NT2/D1 (cell line): ENCODE measurements at regions not wholly inside any gene's neighbourhood (a gene's known extent, or its start where the extent isn't known, plus 50 kb on each side); places are given as distances from the start of the nearest gene placed in this dataset.

ENCODE experiments used
- SUZ12 ChIP-seq: IDR thresholded peaks from 2 replicates; pipeline ENCODE4 v1.6.1; 2011; ENCODE audit not compliant: insufficient read length, insufficient read depth; ENCODE audit errors: extremely low read depth
- YY1 ChIP-seq: IDR thresholded peaks from 2 replicates; pipeline ENCODE4 v1.6.1; 2011; ENCODE audit not compliant: insufficient read length, insufficient read depth
- ZNF274 ChIP-seq: IDR thresholded peaks from 2 replicates; pipeline ENCODE4 v1.6.1; 2011; ENCODE audit warnings: mild to moderate bottlenecking, low read depth, low read length

- no peak for TF ChIP-seq SUZ12
- no peak for TF ChIP-seq YY1
- TF ChIP-seq ZNF274, result no peak
Observed at GRCh38 chr2:136221026-136221425, 103.1 kb upstream of the CXCR4 start.
